ENCODE measurements at regions not wholly inside any gene's neighbourhood (a gene's known extent, or its start where the extent isn't known, plus 50 kb on each side); places are given as distances from the start of the nearest gene placed in this dataset.
A peak's percentile ranks its signal among the peaks of the same experiment; 100 is the strongest.
"Not testable (repeated sequence)": the region's sequence is repeated elsewhere in the genome, so short reads cannot be mapped to it uniquely, and the experiment has no call there.

- no peak for TF ChIP-seq CTCF (IDR thresholded peaks at IDR 0.05; ENCODE audit: insufficient read depth, low read length)
- peak; percentile 7 for DNase-seq (ENCODE audit: low read depth)
- no peak overlapping the region for H3K4me3 ChIP-seq (ENCODE audit: low read depth, low read length)
Measured at GRCh38 chr1:182206626-182207239, 145.2 kb upstream of the ZNF648 start.

GRCh38 chr1:182205351-182206022, 144.0 kb upstream of the ZNF648 start:
- TF ChIP-seq CTCF (IDR thresholded peaks at IDR 0.05; ENCODE audit: insufficient read depth, low read length), result no peak
- DNase-seq (ENCODE audit: low read depth), result no peak

GRCh38 chr1:182203191-182203875, 141.8 kb upstream of the ZNF648 start:
- TF ChIP-seq CTCF (IDR thresholded peaks at IDR 0.05; ENCODE audit: insufficient read depth, low read length), result no peak
- DNase-seq (ENCODE audit: low read depth), result no peak
- H3K4me3 ChIP-seq (ENCODE audit: low read depth, low read length), result no peak overlapping the region

More at GRCh38 chr1:182205351-182206022, 144.0 kb upstream of the ZNF648 start:
- H3K4me3 ChIP-seq (ENCODE audit: low read depth, low read length), result no peak overlapping the region

- DNase-seq (ENCODE audit: low read depth); H3K4me3 ChIP-seq (ENCODE audit: low read depth, low read length): not testable (repeated sequence)
Measured at GRCh38 chr1:182201490-182201889, 140.0 kb upstream of the ZNF648 start.

- DNase-seq (ENCODE audit: low read depth), result no peak
- TF ChIP-seq CTCF (IDR thresholded peaks at IDR 0.05; ENCODE audit: insufficient read depth, low read length), result no peak
- H3K4me3 ChIP-seq (ENCODE audit: low read depth, low read length), result no peak overlapping the region
Measured at GRCh38 chr1:182200025-182200812, 138.7 kb upstream of the ZNF648 start.

DNA sequence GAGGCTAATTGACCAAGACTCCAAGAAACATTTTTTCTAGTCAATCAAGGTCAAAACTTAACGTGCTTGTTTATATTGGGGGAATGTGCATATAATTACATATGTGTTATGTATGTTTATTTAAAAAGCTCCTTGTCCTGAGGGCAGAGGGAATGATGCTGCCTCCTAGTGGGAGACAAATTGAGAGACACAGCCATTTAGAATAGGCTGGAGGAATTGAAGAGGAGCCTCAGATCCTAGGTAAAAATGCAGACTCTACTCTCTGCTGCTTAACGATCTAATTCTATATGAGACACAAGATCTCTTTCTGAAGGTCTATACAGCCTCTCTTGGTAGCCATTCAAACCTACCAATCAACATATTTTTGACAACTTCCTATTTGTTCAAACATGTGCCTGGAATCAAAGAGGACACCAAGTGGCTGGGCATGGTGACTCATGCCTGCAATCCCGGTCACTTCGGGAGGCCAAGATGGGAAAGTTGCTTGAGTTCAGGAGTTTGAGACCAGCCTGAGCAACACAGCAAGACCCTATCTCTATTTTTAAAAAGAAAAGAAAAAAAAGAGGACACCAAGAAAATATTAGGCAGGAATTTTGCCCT, 136.6 kb upstream of the ZNF648 start:
- no peak overlapping the region for H3K4me3 ChIP-seq (ENCODE audit: low read depth, low read length)

More for the DNA sequence above, 136.6 kb upstream of the ZNF648 start:
- DNase-seq (ENCODE audit: low read depth), result peak; percentile 4
- TF ChIP-seq CTCF (IDR thresholded peaks at IDR 0.05; ENCODE audit: insufficient read depth, low read length), result no peak

Data from fibroblast of the aortic adventitia (primary cell).